A549 (cell line): ENCODE measurements at regions not wholly inside any gene's neighbourhood (a gene's known extent, or its start where the extent isn't known, plus 50 kb on each side); places are given as distances from the start of the nearest gene placed in this dataset.
A peak's percentile ranks its signal among the peaks of the same experiment; 100 is the strongest.

Source experiments
- CBX2 ChIP-seq: fragments of 200-600 bp; sonication (generic); IDR thresholded peaks from 2 replicates; pipeline ENCODE4 v1.6.1; 2016; ENCODE audit warnings: low read depth, mild to moderate bottlenecking, borderline replicate concordance
- E2F6 ChIP-seq: IDR thresholded peaks from 2 replicates; pipeline ENCODE4 v1.6.1; 2012; ENCODE audit warnings: low read depth, borderline replicate concordance
- EP300 ChIP-seq, 2 experiments: fragments of >200 bp; sonication (Bioruptor Twin); formaldehyde crosslinking; IDR thresholded peaks; 2 replicates in 1 of 2; 3 replicates in 1 of 2; pipeline ENCODE4 v1.6.1; 2016 to 2017
- SREBF2 ChIP-seq: fragments of 450-650 bp; IDR thresholded peaks from 2 replicates; pipeline ENCODE4 v1.6.1; 2014; ENCODE audit warnings: mild to moderate bottlenecking, moderate library complexity
- TF ChIP-seq, protein P1 (sequence below): fragments of >200 bp; sonication (Bioruptor Twin); formaldehyde crosslinking; IDR thresholded peaks from 3 replicates; pipeline ENCODE4 v1.5.1; 2016

GRCh38 chr11:67732045-67732787 is 57.8 kb upstream of the ALDH3B2 start:
- TF ChIP-seq, protein P1, sequence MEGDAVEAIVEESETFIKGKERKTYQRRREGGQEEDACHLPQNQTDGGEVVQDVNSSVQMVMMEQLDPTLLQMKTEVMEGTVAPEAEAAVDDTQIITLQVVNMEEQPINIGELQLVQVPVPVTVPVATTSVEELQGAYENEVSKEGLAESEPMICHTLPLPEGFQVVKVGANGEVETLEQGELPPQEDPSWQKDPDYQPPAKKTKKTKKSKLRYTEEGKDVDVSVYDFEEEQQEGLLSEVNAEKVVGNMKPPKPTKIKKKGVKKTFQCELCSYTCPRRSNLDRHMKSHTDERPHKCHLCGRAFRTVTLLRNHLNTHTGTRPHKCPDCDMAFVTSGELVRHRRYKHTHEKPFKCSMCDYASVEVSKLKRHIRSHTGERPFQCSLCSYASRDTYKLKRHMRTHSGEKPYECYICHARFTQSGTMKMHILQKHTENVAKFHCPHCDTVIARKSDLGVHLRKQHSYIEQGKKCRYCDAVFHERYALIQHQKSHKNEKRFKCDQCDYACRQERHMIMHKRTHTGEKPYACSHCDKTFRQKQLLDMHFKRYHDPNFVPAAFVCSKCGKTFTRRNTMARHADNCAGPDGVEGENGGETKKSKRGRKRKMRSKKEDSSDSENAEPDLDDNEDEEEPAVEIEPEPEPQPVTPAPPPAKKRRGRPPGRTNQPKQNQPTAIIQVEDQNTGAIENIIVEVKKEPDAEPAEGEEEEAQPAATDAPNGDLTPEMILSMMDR = peak; percentile 68
- no peak for TF ChIP-seq EP300 (IDR thresholded peaks at IDR 0.05)
- no peak for TF ChIP-seq E2F6
- TF ChIP-seq CBX2 = no peak
- TF ChIP-seq SREBF2 = no peak
